GM21447 (cell line): ENCODE measurements at regions not wholly inside any gene's neighbourhood (a gene's known extent, or its start where the extent isn't known, plus 50 kb on each side); places are given as distances from the start of the nearest gene placed in this dataset.

Source experiments
- ATAC-seq: cut with Tn5 transposase; IDR thresholded peaks from one replicate; pipeline ENCODE4 v1.9.1; 2021; ENCODE audit not compliant: unreplicated experiment

- no peak for ATAC-seq
These were observed 977.0 kb upstream of the NR2F2 start for GRCh38 chr15:95353512-95353911.

DNA sequence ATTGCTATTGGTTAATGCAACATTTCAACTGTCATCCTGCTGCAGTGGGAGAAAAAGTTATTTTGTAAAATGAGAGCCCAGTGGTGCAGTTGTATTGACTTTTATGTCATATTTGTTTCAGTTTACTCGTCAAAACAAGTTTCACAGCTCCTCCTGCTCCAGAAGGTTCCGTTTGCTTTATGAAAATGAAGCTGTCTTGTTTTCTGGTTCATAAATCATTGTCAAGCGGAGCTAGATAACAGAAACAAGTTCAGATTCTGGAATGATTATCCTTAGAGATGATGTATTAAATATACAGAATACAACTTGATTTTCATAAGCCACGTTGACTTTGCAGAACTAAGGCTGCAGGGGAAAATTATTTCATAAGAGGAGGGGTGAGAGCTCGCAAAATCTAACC lies 970.5 kb upstream of the NR2F2 start:
- ATAC-seq: no peak

DNA sequence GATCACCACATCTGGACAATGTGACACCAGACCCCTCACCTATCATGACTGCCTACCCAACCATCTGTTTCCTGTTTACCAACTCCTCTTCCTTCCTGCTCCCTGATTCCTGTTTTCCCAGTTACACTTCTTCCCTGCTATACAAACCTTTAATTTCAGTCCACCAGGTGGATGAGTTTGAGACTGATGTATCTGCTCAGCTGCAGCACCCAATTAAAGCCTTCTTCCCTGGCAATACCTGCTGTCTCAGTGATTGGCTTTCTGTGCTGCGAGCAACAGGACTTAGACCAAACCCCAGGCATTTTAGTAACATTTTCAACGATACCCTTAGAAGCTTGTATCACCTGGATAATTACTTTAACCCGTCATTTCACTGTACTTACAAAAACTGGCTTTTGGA lies 968.2 kb upstream of the NR2F2 start:
- no peak for ATAC-seq

- ATAC-seq: no peak
These were observed 966.9 kb upstream of the NR2F2 start for GRCh38 chr15:95363646-95364045.

DNA sequence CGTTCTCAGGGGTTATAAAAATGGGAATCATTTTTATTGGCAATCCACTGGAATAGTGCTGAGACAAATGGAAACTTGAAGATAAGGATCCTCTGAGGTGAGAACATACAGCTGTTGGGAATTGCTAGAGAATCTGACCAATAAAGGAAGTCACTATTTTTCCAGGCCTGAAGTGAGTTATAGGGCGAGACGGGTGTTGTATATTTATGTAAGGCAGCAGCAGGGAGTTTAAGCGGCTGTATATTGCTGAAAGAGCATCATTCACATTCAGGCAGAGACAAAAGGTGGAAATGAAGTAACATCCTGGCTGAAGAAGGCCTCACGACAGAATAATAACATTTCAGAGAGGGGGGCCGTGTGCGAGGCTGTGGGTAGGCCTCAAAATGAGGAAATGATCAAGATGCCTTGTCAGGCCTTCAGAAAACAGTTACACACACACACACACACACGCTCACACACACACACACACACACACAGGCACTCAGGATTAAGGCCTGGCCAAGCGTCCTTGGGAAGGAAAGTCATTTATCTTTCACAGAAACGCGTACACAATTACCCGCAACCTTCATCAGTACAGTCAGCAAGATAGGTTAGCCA lies 964.9 kb upstream of the NR2F2 start:
- ATAC-seq: no peak

GRCh38 chr15:95368191-95368590 lies 962.3 kb upstream of the NR2F2 start:
- no peak for ATAC-seq

- no peak for ATAC-seq
These were observed 961.5 kb upstream of the NR2F2 start for GRCh38 chr15:95368755-95369601.

DNA sequence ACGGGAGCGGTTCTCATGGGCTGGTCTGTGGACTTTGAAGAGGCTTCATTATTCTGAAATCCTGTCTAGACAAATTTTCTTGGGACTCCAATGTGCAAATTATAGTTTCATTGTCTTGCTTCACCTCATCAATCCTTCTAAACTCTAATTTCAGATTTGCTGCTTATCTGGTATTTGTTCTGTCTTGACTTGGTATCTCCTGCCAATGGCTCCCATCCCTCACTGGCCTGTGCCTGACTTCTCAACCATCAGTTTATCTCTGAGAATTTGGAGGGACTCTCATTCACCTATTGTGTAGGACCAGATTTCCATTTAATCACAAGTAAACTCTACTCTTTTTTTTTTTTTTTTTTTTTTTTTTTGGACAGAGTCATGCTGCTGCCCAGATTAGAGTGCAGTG lies 960.2 kb upstream of the NR2F2 start:
- ATAC-seq: no peak

DNA sequence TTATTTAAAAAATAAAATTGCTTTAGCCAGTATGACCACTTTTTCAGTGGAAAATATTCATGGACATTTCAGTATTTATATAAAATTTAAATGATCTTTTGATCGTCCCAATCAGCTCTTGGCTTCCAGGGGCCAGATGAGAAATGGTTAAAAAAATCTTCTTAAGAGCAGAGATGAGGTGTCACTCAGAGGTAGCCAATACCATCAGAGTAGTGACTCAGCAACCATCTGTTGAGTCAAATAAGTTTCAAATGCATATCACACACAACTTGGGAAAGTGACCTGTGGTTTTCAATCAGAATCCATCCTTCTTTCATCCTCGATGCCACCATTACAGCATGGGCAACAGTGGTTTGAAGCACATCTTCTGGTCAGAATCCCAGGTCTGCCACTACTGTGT lies 958.8 kb upstream of the NR2F2 start:
- no peak for ATAC-seq

DNA sequence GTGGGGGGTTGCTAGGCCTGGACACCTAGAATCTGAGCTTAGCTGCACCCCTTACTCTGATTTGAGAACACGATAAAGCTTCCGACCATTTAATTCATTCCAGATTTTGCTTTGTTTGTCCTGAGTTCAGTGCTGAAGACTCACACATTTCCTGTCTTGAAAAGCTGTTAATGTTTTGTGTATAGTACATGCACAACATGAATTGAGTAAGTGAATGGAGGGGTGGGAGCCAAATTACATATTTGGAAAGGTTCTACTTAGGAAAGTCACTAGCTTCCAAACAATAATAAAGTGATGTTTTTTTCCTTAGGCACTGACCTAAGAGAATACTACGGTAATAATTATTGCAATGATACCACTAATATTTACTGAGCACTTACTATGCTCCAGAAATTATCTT lies 955.2 kb upstream of the NR2F2 start:
- no peak for ATAC-seq

GRCh38 chr15:95377258-95377852 lies 953.1 kb upstream of the NR2F2 start:
- ATAC-seq: no peak

- no peak for ATAC-seq
These were observed 936.1 kb upstream of the NR2F2 start for GRCh38 chr15:95394186-95395067.

GRCh38 chr15:95400428-95400827 lies 930.1 kb upstream of the NR2F2 start:
- ATAC-seq: no peak

- ATAC-seq: no peak
These were observed 928.9 kb upstream of the NR2F2 start for GRCh38 chr15:95401587-95401986.

DNA sequence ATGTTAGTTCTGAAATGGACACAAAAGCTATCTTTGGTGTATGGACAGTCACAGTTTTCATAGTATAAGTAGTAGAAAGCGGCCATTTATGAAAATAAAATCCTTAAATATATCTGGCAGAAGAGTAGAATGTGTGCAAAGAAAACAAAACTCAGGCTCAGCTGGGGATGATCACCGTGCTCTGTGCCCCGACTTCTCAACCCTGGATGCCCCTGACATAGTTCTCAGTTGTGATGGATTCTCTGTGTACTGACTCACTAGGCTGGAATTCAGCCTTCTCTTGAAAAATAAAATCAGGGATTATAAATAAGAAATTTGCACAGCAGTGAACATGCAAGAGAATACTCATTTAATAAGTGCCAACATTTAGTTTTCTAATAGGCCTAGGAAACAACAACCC lies 925.1 kb upstream of the NR2F2 start:
- ATAC-seq: no peak

DNA sequence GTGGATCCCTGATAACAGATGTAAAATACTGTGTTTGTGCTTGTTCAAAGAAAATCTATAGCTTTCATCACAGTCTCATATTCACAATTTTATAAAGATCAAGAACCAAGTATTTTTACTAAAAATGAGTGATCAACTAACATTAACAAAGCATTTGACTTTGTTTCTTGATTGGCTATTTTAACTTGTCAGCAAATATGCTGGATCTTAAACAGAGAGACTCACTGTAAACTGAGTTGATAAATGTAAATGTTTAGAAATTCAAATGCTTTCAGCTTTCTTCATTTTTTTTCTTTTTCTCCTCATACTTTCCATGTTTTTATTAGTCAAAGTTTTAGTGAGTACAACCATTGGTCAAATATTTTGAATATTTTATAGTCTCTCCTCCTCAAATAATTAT lies 923.0 kb upstream of the NR2F2 start:
- ATAC-seq: no peak

DNA sequence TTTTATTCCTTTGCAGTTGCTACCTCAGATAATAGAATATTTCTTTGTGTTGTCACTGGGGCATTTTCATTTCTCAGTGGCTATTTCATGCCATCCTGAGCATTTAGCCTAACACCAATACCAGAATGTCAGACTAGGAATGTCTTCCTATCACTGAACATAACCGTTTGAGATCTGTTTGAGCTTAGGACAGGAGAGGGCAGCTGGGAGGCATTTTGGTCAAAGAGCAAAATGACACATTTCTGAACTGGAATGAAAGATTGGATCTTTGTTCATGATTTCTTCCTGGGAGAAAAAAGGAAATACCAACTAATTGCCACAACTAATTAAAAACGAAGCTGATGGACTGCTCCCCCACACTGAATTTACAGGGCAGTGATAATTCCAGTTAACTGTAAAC lies 921.3 kb upstream of the NR2F2 start:
- ATAC-seq: no peak

GRCh38 chr15:95409626-95410310 lies 920.7 kb upstream of the NR2F2 start:
- no peak for ATAC-seq

DNA sequence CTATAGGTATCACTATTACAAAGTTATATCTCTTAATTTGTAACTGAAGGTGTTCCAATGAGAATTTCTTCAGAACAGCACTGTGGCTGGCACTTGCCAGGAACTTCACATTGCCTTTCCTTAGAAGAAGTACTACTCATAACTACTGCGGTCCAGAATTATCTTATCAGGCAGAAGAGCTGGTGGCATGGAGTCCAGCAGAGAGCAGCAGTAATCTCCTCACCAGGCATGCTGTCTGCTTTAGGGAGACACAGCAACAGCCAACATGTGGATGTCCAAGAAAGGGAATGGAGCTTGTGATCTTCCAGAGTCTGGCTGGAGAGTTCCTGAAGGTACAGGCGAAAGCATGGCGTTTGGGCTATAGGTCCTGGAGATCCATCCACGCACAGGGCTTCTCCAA lies 919.7 kb upstream of the NR2F2 start:
- ATAC-seq: no peak

DNA sequence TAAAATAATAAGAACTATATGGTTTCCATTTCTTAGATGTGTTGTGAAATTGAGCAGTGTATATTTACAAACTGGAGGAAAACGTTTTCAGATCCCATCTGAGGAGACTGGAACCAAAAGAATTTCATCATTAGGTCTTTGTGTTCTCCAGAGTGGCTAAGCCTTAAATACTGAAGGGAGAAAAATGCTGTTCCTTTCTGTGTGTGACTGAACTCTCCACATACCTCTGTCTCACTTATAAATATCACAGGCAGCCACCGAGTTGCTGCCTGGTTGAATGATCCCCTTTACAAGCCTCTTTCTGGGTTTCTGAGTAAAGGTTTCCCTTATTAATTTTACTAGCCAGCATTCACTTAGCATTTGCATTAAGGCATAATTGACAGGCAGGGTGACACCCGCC lies 913.9 kb upstream of the NR2F2 start:
- ATAC-seq: no peak

DNA sequence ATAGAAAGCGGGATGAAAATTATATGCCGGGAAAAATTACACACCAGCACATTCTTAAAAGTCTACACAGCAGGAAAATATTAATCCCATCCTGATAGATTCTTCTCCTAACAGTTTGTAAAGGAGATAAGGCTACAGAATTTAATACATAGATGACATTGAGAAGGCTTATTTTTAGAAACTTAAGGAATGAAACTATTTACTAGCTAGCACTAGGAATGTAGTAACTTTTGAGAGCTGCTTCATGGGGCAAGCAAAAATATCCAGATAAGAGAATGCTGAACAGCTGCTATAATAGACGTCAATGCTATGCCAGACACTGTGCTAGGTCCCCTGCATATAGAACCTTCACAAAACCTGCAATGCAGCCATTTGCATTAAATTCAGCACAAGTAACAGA lies 912.7 kb upstream of the NR2F2 start:
- no peak for ATAC-seq
